HG03558 (cell line): ENCODE measurements at regions not wholly inside any gene's neighbourhood (a gene's known extent, or its start where the extent isn't known, plus 50 kb on each side); places are given as distances from the start of the nearest gene placed in this dataset.
"Not testable (repeated sequence)": the region's sequence is repeated elsewhere in the genome, so short reads cannot be mapped to it uniquely, and the experiment has no call there.

Experiments
- ATAC-seq: cut with Tn5 transposase; IDR thresholded peaks from one replicate; pipeline ENCODE4 v1.9.1; 2021; ENCODE audit warnings: moderate number of reproducible peaks; ENCODE audit not compliant: unreplicated experiment; ENCODE audit errors: extremely low read depth

DNA sequence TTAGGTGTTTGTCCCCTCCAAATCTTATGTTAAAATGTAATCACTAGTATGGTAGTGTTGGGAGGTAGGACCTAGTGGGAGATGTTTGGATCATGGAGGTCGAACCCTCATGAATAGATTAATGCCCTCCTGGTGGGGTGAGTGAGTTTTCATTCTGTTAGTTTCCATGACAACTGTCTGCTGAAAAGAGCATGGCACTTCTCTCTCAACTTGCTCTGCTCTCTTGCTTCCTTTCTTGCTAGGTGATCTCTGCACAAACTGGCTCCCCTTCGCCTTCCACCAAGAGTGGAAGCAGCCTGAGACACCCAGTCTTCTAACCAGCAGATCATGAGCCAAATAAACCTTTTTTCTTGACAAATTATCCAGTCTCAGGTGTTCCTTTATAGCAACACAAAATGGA lies 853.9 kb downstream of the SORCS1 start:
- ATAC-seq: no peak

DNA sequence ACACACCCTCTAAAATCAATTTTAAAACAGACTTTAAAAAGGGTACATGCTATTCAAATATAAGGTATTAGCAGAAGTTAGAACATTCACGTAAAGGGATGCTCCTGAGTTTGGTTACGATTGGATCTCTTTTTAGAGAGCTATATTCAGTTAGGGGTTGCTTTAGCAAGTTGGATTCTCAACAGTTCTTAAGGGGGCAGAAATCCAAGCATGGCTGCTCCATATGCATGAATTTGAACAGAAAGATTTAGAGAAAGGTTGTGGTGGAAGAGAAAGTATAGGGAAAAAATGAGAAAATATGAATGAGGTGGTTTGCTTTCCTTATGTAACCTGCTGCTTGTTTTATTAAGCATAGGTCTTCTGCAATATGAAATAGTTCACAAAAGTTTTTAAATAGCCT lies 855.1 kb downstream of the SORCS1 start:
- ATAC-seq: no peak

DNA sequence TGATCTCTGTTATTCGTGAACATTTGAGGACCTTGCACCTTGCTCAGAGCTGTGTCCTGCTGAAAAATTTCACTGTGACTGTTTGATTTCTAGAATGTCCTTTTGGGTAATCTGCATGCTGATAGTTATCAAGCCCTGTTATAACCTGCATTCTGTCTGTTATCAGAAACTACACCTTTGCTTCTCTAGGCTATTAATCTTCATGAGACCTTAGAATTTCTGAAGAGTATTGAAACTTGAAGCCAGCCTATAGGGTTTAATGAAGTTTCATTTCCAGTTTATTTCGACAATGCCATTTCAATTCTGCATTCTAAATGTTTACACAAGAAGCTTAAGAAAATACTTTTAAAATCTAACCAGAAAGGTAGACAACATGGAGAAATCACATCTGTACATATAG lies 856.2 kb downstream of the SORCS1 start:
- no peak for ATAC-seq

DNA sequence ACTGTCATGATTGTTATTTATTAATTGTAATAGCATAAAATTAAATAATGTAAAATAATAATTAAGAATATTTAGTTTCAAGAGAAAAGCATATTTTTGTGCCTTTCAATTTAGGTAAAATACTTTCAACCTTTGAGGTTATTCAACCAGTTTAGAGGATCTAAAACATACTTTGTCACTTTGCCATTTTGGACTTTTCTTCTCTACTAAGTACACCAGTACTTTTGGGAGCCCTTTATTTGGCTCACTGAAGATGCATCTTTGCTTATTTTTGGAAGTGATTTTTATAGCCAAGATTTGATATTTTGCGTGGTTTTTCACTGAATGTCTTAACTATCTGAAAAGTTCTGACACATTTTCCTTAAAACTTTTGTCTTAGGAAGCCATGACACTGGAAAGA lies 860.5 kb downstream of the SORCS1 start:
- no peak for ATAC-seq

DNA sequence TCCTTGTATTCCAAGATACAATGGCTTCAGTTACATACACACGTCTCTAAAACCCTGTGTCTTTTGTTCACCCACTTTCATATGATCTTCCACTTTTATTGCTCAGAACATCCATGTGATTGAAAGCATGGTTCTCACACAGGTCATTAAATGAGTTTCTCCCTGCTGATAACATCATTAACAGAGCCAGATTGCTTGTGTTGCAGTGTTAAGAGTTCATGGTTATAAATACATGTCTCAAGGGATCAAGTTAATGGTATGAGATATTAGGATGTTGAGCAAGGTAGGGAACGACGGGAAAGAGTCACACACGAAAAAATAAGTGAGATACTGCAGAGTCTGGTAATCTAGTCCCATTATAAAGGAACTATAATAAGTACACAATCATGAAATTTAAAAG lies 861.5 kb downstream of the SORCS1 start:
- ATAC-seq: no peak

- no peak for ATAC-seq
These were observed 863.4 kb downstream of the SORCS1 start for GRCh38 chr10:106301146-106301545.

DNA sequence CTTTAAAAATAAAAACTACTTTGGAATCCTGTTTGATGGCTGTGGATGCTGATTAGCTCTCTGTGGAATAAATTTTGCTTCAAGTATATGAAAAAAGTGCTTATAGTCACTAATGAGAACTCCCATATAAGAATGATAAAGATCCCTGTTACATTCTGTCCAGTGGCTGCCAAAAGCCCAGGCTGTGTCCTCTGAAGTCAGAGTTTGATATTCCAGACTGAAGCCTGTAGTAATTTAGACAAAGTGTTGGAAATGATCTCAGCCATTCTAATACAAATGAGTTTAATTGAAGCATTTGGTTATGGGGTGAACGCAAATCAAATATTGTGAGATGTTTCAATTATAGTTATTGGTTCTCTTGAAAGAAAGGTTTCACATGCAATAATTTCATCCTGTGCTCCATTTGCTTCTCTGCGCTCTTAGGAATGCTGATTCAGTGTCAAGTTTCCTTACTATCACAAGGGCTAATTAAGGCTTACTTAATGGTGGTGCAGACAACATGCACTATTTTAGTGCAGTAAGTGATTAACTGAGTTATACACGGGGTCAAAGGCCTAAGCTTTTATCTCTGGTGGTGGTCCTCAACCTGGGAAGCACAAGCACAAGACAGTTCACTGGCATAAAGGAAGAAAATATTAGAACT lies 867.6 kb downstream of the SORCS1 start:
- no peak for ATAC-seq

- ATAC-seq: no peak
These were observed 879.5 kb downstream of the SORCS1 start for GRCh38 chr10:106284802-106285587.

- no peak for ATAC-seq
These were observed 883.5 kb downstream of the SORCS1 start for GRCh38 chr10:106280896-106281460.

DNA sequence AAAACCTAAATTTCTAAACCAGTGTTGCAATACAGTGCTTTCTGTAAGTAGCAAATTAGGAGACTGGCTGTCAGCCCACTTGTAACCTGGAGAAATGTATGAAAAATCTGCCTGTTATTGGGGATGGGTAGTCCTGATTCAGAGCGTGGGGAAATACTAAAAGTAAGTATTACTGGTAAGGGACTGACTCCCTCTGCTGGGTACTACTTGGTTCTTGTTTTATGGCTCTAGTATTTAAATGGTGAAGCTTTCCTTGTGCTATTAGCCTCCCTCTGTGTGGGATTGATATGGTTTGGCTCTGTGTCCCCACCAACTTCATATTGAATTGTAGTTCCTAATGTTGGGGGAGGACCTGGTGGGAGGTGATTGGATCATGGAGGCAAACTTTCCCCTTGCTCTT lies 886.1 kb downstream of the SORCS1 start:
- no peak for ATAC-seq

DNA sequence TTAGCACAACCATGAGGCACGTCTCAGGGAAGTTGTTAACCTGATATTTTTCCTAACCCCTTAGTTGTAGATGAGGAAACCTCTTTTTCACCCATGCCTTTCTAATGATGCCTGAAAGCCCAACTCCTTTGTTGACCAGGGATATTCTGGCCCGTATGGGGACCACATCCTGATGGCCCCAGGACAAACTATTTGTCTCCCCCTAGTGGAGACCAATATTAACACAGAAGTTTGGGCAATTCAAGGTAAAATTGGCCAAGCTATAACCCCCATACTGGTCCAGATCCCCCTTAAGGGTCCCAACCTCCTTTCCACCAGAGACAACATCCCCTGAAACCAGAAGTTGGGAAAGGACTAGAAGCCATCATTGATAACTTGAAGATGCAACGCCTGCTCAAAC lies 893.3 kb downstream of the SORCS1 start:
- no peak for ATAC-seq

DNA sequence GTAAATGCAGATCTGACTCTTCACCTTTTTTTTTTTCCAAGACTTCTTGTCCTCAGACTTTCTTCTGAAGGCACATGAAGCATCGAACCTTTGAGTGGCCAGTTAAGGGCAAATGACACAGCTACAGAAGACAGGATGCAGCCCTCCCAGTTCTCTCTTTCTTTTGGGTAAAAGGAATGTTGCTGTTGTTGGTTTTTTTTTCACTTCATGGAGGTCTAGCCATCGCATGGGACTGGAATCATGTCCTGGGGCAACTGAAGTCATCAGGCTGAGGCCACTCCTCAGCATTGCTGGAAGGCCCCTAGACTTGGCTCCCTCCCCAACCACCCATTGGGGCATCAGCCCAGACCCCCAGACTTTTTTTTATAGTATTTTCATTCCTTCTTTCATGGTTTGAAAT lies 896.5 kb downstream of the SORCS1 start:
- no peak for ATAC-seq

GRCh38 chr10:106267591-106267990 lies 896.9 kb downstream of the SORCS1 start:
- ATAC-seq: no peak

DNA sequence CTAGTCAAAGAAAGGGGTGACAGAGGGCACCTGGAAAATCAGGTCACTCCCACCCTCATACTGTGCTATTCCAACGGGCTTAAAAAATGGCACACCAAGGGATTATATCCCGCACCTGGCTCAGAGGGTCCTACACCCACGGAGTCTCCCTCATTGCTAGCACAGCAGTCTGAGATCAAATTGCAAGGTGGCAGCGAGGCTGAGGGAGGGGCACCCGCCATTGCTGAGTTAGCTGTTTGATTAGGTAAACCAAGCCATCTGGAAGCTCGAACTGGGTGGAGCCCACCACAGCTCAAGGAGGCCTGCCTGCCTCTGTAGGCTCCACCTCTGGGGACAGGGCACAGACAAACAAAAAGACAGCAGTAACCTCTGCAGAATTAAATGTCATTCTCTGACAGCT lies 907.1 kb downstream of the SORCS1 start:
- ATAC-seq: not testable (repeated sequence)

DNA sequence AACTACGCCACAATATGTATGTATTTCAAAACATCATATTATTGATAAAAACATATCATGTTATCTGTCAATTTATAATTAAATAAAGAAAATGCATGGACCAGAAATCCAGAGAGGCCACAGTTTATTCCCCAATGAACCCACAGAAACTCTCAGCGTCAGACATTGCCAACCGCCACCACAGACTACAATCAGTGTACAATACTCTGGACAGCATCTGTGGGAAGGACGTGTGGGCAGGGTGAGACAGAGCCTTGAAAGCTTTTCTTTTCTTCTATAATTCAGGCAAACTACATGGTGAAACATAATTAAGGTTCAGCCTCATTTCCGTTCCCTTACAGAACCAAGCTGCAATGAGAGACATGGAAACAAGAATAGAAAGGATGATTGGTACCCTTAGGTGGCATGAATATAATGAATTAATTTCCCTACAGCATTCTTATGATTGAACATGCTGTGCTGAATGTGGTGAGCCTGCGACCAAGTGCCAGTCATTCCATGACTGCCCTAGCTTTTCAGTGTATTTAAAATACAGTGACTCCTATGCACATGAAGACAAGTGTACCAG lies 909.3 kb downstream of the SORCS1 start:
- ATAC-seq: no peak

GRCh38 chr10:106254071-106254470 lies 910.4 kb downstream of the SORCS1 start:
- no peak for ATAC-seq

DNA sequence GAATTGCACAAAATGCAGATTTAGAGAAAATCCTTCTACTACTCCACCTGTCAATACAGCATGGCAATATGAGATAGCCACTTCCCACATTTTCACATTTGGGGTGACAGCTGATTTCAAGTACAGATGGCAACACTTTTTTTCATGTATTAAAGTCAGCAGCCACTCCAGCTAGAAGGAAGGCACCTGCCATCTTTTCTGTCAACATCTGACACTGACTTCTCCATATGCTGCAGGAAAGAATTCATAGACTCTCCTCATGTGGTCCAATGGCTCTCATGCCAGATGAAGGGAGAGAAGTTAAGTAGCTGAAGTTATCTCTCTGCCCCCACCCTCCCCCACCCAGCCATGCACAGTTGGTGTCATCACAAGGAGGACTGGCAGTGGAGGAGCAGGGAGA lies 912.0 kb downstream of the SORCS1 start:
- no peak for ATAC-seq

DNA sequence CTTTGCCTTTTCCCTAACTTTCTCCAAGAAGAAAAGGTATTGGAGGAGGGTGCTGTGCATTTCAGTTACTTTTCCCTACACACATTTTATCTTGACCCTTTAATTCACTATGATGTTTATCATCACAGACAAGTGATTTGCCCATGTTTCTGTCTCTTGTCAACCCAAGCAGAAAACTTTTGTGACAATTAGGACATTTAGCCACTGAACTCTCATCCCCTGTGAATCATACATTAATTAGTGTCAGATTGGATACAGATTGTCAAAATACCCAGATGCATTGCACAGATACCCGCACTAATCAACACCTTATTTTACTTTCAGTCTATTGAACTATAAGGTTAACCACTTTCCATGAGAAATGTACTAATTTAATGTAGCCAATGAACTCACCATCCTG lies 912.9 kb downstream of the SORCS1 start:
- no peak for ATAC-seq

GRCh38 chr10:106242301-106242700 lies 922.2 kb downstream of the SORCS1 start:
- no peak for ATAC-seq

DNA sequence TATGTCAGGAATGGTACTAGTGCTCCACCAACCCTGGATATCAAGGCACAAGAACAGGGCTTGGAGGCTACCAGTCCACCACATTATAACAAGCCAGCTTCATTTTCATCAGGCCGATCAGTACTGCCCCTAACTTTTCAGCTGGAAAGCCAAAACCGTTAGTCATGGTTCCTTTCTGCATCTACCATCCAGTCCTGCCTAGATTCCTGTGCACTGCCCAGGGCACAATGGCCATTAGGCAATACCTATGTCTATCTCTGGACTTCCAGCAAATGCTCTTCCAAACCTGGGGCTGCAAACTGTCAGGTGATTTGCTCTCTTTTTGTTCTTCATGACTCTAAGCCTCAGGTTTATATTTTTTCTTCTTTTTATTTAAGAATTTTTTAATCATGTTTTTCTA lies 937.7 kb downstream of the SORCS1 start:
- no peak for ATAC-seq

DNA sequence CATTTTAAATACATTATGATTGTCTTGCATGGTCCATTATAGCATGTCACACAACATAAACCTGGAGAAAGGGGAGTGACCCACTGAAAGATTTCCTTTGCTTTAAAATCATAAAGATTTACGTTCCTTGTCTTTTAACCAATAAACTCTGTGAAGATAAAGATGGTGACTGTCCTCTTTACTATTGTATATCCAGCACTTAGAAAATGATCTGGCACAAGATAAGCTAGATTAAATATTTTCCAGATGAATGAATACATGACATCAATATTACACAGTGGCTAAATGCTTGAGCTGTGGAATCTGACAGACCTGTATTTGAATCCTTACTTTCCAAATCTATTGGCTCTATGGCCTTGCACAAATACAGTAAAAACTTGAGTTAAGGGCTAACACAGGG lies 938.4 kb downstream of the SORCS1 start:
- no peak for ATAC-seq
